Tibial nerve (tissue), 4 donors: ENCODE measurements at regions not wholly inside any gene's neighbourhood (a gene's known extent, or its start where the extent isn't known, plus 50 kb on each side); places are given as distances from the start of the nearest gene placed in this dataset.

Source experiments
- DNase-seq, 2 donors: peaks; one replicate each; pipeline ENCODE4 v3.0.0-alpha.2; 2019; ENCODE audit warnings: low spot score in 2 of 2
- H3K27ac ChIP-seq, 4 donors: fragments of 200-600 bp; sonication (generic) in 3 of 4; one replicate each; pipeline ENCODE4 v1.5.1; 2017 to 2019; ENCODE audit warnings: mild to moderate bottlenecking in 1 of 4
- H3K27me3 ChIP-seq, 2 donors: fragments of 200-600 bp; sonication (generic) in 1 of 2; one replicate each; pipeline versions ENCODE4 v1.5.1 to v1.6.0; 2017 to 2019
- H3K36me3 ChIP-seq, 3 donors: fragments of 200-600 bp; sonication (generic); one replicate each; pipeline ENCODE4 v1.5.1; 2018 to 2019
- H3K4me1 ChIP-seq, 4 donors: fragments of 200-600 bp; sonication (generic) in 3 of 4; one replicate each; pipeline ENCODE4 v1.5.1; 2017 to 2019
- H3K4me3 ChIP-seq, 4 donors: fragments of 200-600 bp; sonication (generic) in 3 of 4; one replicate each; pipeline ENCODE4 v1.5.1; 2017 to 2019; ENCODE audit warnings: mild to moderate bottlenecking in 1 of 4, moderate library complexity in 1 of 4
- H3K9me3 ChIP-seq, 4 donors: fragments of 200-600 bp; sonication (generic) in 3 of 4; one replicate each; pipeline ENCODE4 v1.5.1; 2017 to 2019
- EP300 ChIP-seq, 2 donors: sonication (generic); formaldehyde crosslinking; IDR thresholded peaks; one replicate each; pipeline ENCODE4 v1.6.1; 2017; ENCODE audit warnings: antibody characterized with exemption in 2 of 2, mild to moderate bottlenecking in 1 of 2
- POLR2A ChIP-seq, 2 donors: fragments of 450-650 bp; IDR thresholded peaks; one replicate each; pipeline ENCODE4 v1.6.1; 2017; ENCODE audit warnings: antibody characterized with exemption in 2 of 2, mild to moderate bottlenecking in 2 of 2, moderate library complexity in 2 of 2
- WGBS, 2 donors: methylation state at CpG; one replicate each; pipeline ENCODE4 v1.1.5; 2018; 5-methylcytosine and 5-hydroxymethylcytosine counted together
- TF ChIP-seq, protein P1 (sequence below), 5 experiments: fragments of 200-600 bp in 3 of 5; fragments of 450-650 bp in 2 of 5; sonication (generic) in 3 of 5; IDR thresholded peaks; one replicate each; pipeline ENCODE4 v1.5.1; 2016 to 2019; ENCODE audit warnings: antibody characterized with exemption in 5 of 5, mild to moderate bottlenecking in 3 of 5, moderate library complexity in 2 of 5

- WGBS, 2 donors: 73 to 74% methylated on average over 4 of the region's 4 CpGs
- Histone ChIP-seq H3K27me3 (no peaks in the 10 kb centered on the region), H3K36me3 (no peaks in the 10 kb centered on the region), H3K4me3 (no peak overlapping the region), H3K4me1 (peaks cover 0 to 18% (median 2%) of the 10 kb centered on the region in 4 donors), H3K27ac (no peak overlapping the region), H3K9me3 (no peaks in the 10 kb centered on the region)
- TF ChIP-seq EP300 (IDR thresholded peaks at IDR 0.05): no peak
- TF ChIP-seq, protein P1, sequence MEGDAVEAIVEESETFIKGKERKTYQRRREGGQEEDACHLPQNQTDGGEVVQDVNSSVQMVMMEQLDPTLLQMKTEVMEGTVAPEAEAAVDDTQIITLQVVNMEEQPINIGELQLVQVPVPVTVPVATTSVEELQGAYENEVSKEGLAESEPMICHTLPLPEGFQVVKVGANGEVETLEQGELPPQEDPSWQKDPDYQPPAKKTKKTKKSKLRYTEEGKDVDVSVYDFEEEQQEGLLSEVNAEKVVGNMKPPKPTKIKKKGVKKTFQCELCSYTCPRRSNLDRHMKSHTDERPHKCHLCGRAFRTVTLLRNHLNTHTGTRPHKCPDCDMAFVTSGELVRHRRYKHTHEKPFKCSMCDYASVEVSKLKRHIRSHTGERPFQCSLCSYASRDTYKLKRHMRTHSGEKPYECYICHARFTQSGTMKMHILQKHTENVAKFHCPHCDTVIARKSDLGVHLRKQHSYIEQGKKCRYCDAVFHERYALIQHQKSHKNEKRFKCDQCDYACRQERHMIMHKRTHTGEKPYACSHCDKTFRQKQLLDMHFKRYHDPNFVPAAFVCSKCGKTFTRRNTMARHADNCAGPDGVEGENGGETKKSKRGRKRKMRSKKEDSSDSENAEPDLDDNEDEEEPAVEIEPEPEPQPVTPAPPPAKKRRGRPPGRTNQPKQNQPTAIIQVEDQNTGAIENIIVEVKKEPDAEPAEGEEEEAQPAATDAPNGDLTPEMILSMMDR (IDR thresholded peaks at IDR 0.05): no peak
- no peak for TF ChIP-seq POLR2A (IDR thresholded peaks at IDR 0.05)
- no peak for DNase-seq
These were observed 55.1 kb upstream of the LMO2 start for GRCh38 chr11:33946930-33947329.

GRCh38 chr11:33945481-33946268, 53.8 kb upstream of the LMO2 start:
- peaks cover 0 to 24% (median 2%) of the 10 kb centered on the region in 4 donors for H3K4me1 ChIP-seq
- H3K36me3 ChIP-seq: no peaks in the 10 kb centered on the region
- no peak for DNase-seq
- WGBS, 2 donors: 71 to 79% methylated on average over 4 of the region's 4 CpGs
- H3K4me3 ChIP-seq: no peak overlapping the region
- no peaks in the 10 kb centered on the region for H3K9me3 ChIP-seq
- H3K27ac ChIP-seq: no peak overlapping the region
- TF ChIP-seq, protein P1 (IDR thresholded peaks at IDR 0.05): no peak
- H3K27me3 ChIP-seq: no peaks in the 10 kb centered on the region

- Histone ChIP-seq H3K36me3 (no peaks in the 10 kb centered on the region), H3K27me3 (no peaks in the 10 kb centered on the region), H3K4me1 (peaks cover 0 to 24% (median 2%) of the 10 kb centered on the region in 4 donors), H3K27ac (no peak overlapping the region), H3K4me3 (no peak overlapping the region), H3K9me3 (no peaks in the 10 kb centered on the region)
- TF ChIP-seq, protein P1 (IDR thresholded peaks at IDR 0.05): no peak
- TF ChIP-seq POLR2A (IDR thresholded peaks at IDR 0.05) (no peak), EP300 (IDR thresholded peaks at IDR 0.05) (no peak)
- no peak for DNase-seq
- WGBS, 2 donors: 92 to 98% methylated on average over 6 of the region's 6 CpGs
These were observed 53.0 kb upstream of the LMO2 start for GRCh38 chr11:33944693-33945424.

DNA sequence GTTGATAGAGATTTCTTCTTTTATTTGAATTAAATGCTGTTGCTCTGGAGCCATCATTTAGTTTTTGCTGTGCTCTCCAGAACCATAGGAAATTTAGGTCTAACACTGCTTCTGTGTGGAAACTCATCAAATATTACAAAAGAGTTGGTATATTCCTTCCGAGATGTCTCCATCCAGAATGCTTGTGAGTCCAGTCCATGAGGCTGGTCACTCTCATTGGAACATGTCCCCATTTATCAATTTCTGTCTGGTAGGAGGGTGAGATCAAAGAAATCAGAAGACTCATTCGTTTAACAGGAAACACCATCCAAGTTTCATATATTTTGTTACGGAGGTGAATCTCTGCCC, 52.4 kb upstream of the LMO2 start:
- Histone ChIP-seq H3K36me3 (no peaks in the 10 kb centered on the region), H3K27ac (no peak overlapping the region), H3K4me3 (no peak overlapping the region), H3K27me3 (no peaks in the 10 kb centered on the region), H3K4me1 (peaks cover 0 to 24% (median 2%) of the 10 kb centered on the region in 4 donors), H3K9me3 (no peaks in the 10 kb centered on the region)
- DNase-seq: no peak
- WGBS, 2 donors: 94 to 97% methylated on average over 3 of the region's 3 CpGs
- TF ChIP-seq EP300 (IDR thresholded peaks at IDR 0.05) (no peak), POLR2A (IDR thresholded peaks at IDR 0.05) (no peak)
- TF ChIP-seq, protein P1 (IDR thresholded peaks at IDR 0.05): no peak

DNA sequence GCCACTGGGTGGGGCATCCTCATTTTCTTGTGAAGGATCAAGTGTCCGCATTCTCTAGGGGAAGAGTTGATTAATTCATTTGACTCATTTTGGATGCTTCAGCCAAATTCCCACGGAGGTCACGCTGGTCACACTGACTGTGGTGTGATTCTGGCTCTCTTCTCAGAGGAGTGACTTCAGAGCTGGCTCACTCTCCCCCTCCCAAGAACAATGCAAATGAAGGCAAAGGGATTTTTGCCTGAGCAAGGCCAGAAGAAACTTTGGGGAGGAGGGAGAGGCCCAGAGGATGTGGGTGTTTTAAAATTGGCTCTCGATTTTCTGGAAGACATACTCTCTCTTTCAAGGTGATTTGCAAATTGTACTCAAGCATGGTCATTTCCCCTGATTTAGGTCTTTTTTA, 51.1 kb upstream of the LMO2 start:
- Histone ChIP-seq H3K9me3 (no peaks in the 10 kb centered on the region), H3K27ac (peak overlapping the region in 1 of 4 donors; percentile 20), H3K36me3 (no peaks in the 10 kb centered on the region), H3K27me3 (no peaks in the 10 kb centered on the region), H3K4me1 (peaks cover 0 to 24% (median 2%) of the 10 kb centered on the region in 4 donors), H3K4me3 (no peak overlapping the region)
- 12 to 20% methylated on average over 4 of the region's 4 CpGs for WGBS, 2 donors
- TF ChIP-seq, protein P1 (IDR thresholded peaks at IDR 0.05): no peak
- TF ChIP-seq EP300 (IDR thresholded peaks at IDR 0.05): peak in 1 of 2 donors; percentile 59
- peak in 1 of 2 donors; percentile 60 for DNase-seq
